ENCODE measurements at regions not wholly inside any gene's neighbourhood (a gene's known extent, or its start where the extent isn't known, plus 50 kb on each side); places are given as distances from the start of the nearest gene placed in this dataset.

DNA sequence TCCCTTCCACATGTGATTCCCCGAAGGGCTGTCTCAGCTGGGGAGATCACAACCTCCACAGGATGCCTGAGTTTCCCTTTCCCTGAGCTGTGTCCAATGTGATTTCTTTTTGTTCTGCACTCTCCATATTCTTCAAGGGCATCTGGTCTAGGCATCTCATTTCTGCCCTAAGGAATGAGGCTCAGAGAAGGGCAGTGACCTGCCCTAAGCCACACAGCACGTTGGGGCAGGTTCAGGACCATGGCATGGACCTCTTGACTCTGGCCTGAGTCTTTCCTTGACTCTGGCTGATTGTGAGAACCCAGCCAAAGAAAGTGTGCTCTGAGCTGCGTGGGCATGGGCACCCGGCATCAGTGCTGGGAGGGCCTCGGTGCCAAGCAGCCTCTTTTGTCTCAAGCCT is 590.3 kb downstream of the PTPRU start:
- Histone ChIP-seq H3K27ac (no peak overlapping the region), H3K27me3 (peaks cover 93% of the 10 kb centered on the region), H3K9me3 (no peaks in the 10 kb centered on the region), H3K4me1 (no peaks in the 10 kb centered on the region), H3K36me3 (no peaks in the 10 kb centered on the region), H3K4me3 (no peak overlapping the region)
- ATAC-seq = no peak
- TF ChIP-seq EP300 (IDR thresholded peaks at IDR 0.05) (no peak), POLR2A (IDR thresholded peaks at IDR 0.05) (no peak), POLR2AphosphoS5 (IDR thresholded peaks at IDR 0.05) (no peak)
- TF ChIP-seq, protein P1, sequence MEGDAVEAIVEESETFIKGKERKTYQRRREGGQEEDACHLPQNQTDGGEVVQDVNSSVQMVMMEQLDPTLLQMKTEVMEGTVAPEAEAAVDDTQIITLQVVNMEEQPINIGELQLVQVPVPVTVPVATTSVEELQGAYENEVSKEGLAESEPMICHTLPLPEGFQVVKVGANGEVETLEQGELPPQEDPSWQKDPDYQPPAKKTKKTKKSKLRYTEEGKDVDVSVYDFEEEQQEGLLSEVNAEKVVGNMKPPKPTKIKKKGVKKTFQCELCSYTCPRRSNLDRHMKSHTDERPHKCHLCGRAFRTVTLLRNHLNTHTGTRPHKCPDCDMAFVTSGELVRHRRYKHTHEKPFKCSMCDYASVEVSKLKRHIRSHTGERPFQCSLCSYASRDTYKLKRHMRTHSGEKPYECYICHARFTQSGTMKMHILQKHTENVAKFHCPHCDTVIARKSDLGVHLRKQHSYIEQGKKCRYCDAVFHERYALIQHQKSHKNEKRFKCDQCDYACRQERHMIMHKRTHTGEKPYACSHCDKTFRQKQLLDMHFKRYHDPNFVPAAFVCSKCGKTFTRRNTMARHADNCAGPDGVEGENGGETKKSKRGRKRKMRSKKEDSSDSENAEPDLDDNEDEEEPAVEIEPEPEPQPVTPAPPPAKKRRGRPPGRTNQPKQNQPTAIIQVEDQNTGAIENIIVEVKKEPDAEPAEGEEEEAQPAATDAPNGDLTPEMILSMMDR (IDR thresholded peaks at IDR 0.05) = no peak
- WGBS, 2 donors (ENCODE audit: low coverage in 1 of 2) = 54 to 73% methylated on average over 3 to 4 of the region's 5 CpGs

DNA sequence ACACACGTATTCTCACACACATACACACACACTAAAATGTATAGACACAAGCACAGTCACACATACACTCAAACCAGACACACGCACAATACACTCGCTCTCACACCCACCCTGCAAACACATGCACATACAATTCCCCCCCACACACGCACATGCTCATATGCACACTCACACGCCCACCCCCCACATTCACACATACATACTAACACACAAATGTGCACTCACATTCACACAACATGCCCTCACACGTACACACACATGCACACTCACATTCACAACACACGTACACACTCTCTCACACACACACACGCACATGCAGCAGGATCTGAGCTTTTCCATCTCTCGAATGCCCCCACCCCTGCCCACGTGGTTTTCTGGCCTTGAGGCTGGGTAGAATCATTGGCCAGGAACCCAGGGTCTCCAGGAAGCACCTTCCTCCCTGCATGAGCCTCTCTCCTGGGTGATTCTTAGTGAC is 589.7 kb downstream of the PTPRU start:
- TF ChIP-seq, protein P1 (IDR thresholded peaks at IDR 0.05) = no peak
- TF ChIP-seq POLR2AphosphoS5 (IDR thresholded peaks at IDR 0.05) = no peak
- H3K9me3 ChIP-seq = no peaks in the 10 kb centered on the region
- H3K27ac ChIP-seq = no peak overlapping the region
- peaks cover 93% of the 10 kb centered on the region for H3K27me3 ChIP-seq
- H3K4me3 ChIP-seq = no peak overlapping the region
- WGBS, 2 donors (ENCODE audit: low coverage in 1 of 2) = 73 to 90% methylated on average over 7 to 10 of the region's 10 CpGs
- H3K36me3 ChIP-seq = no peaks in the 10 kb centered on the region
- no peaks in the 10 kb centered on the region for H3K4me1 ChIP-seq
- ATAC-seq = no peak

- no peak overlapping the region for H3K4me3 ChIP-seq
- H3K27me3 ChIP-seq = peaks cover 93% of the 10 kb centered on the region
- TF ChIP-seq EP300 (IDR thresholded peaks at IDR 0.05) (no peak), POLR2A (IDR thresholded peaks at IDR 0.05) (no peak), POLR2AphosphoS5 (IDR thresholded peaks at IDR 0.05) (no peak)
- TF ChIP-seq, protein P1 (IDR thresholded peaks at IDR 0.05) = no peak
- WGBS, 2 donors (ENCODE audit: low coverage in 1 of 2) = 81 to 85% methylated on average over 14 to 15 of the region's 15 CpGs
- H3K4me1 ChIP-seq = no peaks in the 10 kb centered on the region
- no peak for ATAC-seq
- H3K36me3 ChIP-seq = no peaks in the 10 kb centered on the region
- no peaks in the 10 kb centered on the region for H3K9me3 ChIP-seq
- H3K27ac ChIP-seq = no peak overlapping the region
Measured at GRCh38 chr1:29825274-29825940, 589.1 kb downstream of the PTPRU start.

GRCh38 chr1:29824511-29825273 is 588.4 kb downstream of the PTPRU start:
- Histone ChIP-seq H3K36me3 (no peaks in the 10 kb centered on the region), H3K9me3 (no peaks in the 10 kb centered on the region), H3K4me1 (no peaks in the 10 kb centered on the region), H3K27ac (no peak overlapping the region), H3K27me3 (peaks cover 93% of the 10 kb centered on the region), H3K4me3 (no peak overlapping the region)
- 27 to 40% methylated on average over 1 to 5 of the region's 15 CpGs for WGBS, 2 donors (ENCODE audit: low coverage in 1 of 2)
- ATAC-seq = no peak
- TF ChIP-seq, protein P1 (IDR thresholded peaks at IDR 0.05) = no peak
- no peak for TF ChIP-seq POLR2AphosphoS5 (IDR thresholded peaks at IDR 0.05)
- TF ChIP-seq POLR2A (IDR thresholded peaks at IDR 0.05) = no peak
- no peak for TF ChIP-seq EP300 (IDR thresholded peaks at IDR 0.05)

GRCh38 chr1:29824025-29824424 is 587.7 kb downstream of the PTPRU start:
- peaks cover 0 to 5% (median 0%) of the 10 kb centered on the region in 3 donors for H3K9me3 ChIP-seq
- WGBS, 2 donors (ENCODE audit: low coverage in 1 of 2) = 57 to 64% methylated on average over 2 to 3 of the region's 6 CpGs
- no peaks in the 10 kb centered on the region for H3K4me1 ChIP-seq
- TF ChIP-seq EP300 (IDR thresholded peaks at IDR 0.05) = no peak
- no peak for TF ChIP-seq POLR2AphosphoS5 (IDR thresholded peaks at IDR 0.05)
- TF ChIP-seq POLR2A (IDR thresholded peaks at IDR 0.05) = no peak
- TF ChIP-seq, protein P1 (IDR thresholded peaks at IDR 0.05) = no peak
- H3K27me3 ChIP-seq = peaks cover 93% of the 10 kb centered on the region
- ATAC-seq = no peak
- no peak overlapping the region for H3K27ac ChIP-seq
- no peaks in the 10 kb centered on the region for H3K36me3 ChIP-seq
- no peak overlapping the region for H3K4me3 ChIP-seq
